ENCODE measurements at regions not wholly inside any gene's neighbourhood (a gene's known extent, or its start where the extent isn't known, plus 50 kb on each side); places are given as distances from the start of the nearest gene placed in this dataset.

DNA sequence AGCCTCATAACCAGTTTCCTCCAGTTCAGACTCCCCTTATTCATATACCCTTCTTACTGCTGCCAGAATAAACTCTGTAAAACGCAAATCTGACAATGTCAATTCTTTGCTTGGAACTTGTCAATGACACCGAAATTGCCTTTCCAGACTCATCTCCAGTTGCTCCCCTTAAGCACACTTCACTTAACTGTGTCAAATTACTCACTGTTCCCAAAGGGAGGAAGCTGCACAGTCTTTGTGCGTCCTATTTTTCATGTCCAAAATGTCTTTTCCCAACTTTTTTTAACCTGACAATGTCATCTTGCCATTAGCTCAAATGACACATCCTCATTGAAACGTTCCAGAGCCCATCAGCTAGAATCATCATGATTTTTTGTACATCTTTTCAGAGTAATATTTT, 867.3 kb downstream of the RPA4 start:
- no peak for TF ChIP-seq TARDBP (IDR thresholded peaks at IDR 0.05)
- TF ChIP-seq, protein P1, sequence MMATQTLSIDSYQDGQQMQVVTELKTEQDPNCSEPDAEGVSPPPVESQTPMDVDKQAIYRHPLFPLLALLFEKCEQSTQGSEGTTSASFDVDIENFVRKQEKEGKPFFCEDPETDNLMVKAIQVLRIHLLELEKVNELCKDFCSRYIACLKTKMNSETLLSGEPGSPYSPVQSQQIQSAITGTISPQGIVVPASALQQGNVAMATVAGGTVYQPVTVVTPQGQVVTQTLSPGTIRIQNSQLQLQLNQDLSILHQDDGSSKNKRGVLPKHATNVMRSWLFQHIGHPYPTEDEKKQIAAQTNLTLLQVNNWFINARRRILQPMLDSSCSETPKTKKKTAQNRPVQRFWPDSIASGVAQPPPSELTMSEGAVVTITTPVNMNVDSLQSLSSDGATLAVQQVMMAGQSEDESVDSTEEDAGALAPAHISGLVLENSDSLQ (IDR thresholded peaks at IDR 0.05) = no peak
- no peak for TF ChIP-seq ZNF384 (IDR thresholded peaks at IDR 0.05)
- no peak for TF ChIP-seq ELF4 (IDR thresholded peaks at IDR 0.05)
- no peak for TF ChIP-seq FOXM1 (IDR thresholded peaks at IDR 0.05; ENCODE audit: borderline replicate concordance)
- no peak for TF ChIP-seq CTBP1 (IDR thresholded peaks at IDR 0.05; ENCODE audit: borderline replicate concordance)
- no peak for TF ChIP-seq FOXK2 (IDR thresholded peaks at IDR 0.05)
- no peak for TF ChIP-seq SP1 (IDR thresholded peaks at IDR 0.05)
- no peak for TF ChIP-seq HDGF (IDR thresholded peaks at IDR 0.05; ENCODE audit: borderline replicate concordance)
- no peak for TF ChIP-seq ARNT (IDR thresholded peaks at IDR 0.05)
- no peak for TF ChIP-seq NFRKB (IDR thresholded peaks at IDR 0.05)
- no peak for TF ChIP-seq SUZ12 (IDR thresholded peaks at IDR 0.05)
- no peak for TF ChIP-seq L3MBTL2 (conservative IDR thresholded peaks at IDR 0.05)
